ENCODE measurements at regions not wholly inside any gene's neighbourhood (a gene's known extent, or its start where the extent isn't known, plus 50 kb on each side); places are given as distances from the start of the nearest gene placed in this dataset.

- no peaks in the 10 kb centered on the region for H3K9me3 ChIP-seq (ENCODE audit: low read length)
- BruUV-seq (replicated peaks): no TSS peak
- ATAC-seq: no peak
These were observed 609.1 kb upstream of the TECRL start for GRCh38 chr4:65018313-65018712.

GRCh38 chr4:65014078-65014477, 604.8 kb upstream of the TECRL start:
- Histone ChIP-seq H3K9me2 (replicated peaks; ENCODE audit: low read length) (no peaks in the 10 kb centered on the region), H3K9me3 (ENCODE audit: low read length) (no peaks in the 10 kb centered on the region), H3F3A (ENCODE audit: low read length, unreplicated experiment) (no peaks in the 10 kb centered on the region), H3K4me2 (ENCODE audit: low read length) (no peak overlapping the region), H3K4me1 (ENCODE audit: insufficient read depth, low read length) (no peaks in the 10 kb centered on the region), H2AFZ (ENCODE audit: low read length) (no peak overlapping the region), H3K79me2 (ENCODE audit: low read length) (no peaks in the 10 kb centered on the region), H3K4me3 (ENCODE audit: low read length) (no peak overlapping the region), H3K27ac (ENCODE audit: low read length) (no peak overlapping the region), H4K20me1 (ENCODE audit: low read length) (no peaks in the 10 kb centered on the region), H3K27me3 (ENCODE audit: low read length) (no peaks in the 10 kb centered on the region), H3K9ac (ENCODE audit: low read length) (no peak overlapping the region), H3K36me3 (ENCODE audit: low read depth, low read length) (no peaks in the 10 kb centered on the region)
- intact Hi-C loops (cut with micrococcal nuclease): no loop called here
- no peak for ATAC-seq
- ChIA-PET CTCF (no interaction called here), POLR2A (ENCODE audit: unreplicated experiment) (no interaction called here)
- TF ChIP-seq, protein P1, sequence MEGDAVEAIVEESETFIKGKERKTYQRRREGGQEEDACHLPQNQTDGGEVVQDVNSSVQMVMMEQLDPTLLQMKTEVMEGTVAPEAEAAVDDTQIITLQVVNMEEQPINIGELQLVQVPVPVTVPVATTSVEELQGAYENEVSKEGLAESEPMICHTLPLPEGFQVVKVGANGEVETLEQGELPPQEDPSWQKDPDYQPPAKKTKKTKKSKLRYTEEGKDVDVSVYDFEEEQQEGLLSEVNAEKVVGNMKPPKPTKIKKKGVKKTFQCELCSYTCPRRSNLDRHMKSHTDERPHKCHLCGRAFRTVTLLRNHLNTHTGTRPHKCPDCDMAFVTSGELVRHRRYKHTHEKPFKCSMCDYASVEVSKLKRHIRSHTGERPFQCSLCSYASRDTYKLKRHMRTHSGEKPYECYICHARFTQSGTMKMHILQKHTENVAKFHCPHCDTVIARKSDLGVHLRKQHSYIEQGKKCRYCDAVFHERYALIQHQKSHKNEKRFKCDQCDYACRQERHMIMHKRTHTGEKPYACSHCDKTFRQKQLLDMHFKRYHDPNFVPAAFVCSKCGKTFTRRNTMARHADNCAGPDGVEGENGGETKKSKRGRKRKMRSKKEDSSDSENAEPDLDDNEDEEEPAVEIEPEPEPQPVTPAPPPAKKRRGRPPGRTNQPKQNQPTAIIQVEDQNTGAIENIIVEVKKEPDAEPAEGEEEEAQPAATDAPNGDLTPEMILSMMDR (conservative IDR thresholded peaks at IDR 0.05; ENCODE audit: low read depth, low read length): no peak
- no peak for TF ChIP-seq EZH2 (IDR thresholded peaks at IDR 0.05; ENCODE audit: low read length, unreplicated experiment)
- no peak for TF ChIP-seq EZH2phosphoT487 (IDR thresholded peaks at IDR 0.05; ENCODE audit: borderline replicate concordance, low read length)
- BruUV-seq (replicated peaks): no TSS peak
- no peak for DNase-seq

More at GRCh38 chr4:65018313-65018712, 609.1 kb upstream of the TECRL start:
- Histone ChIP-seq H3K9ac (ENCODE audit: low read length) (no peak overlapping the region), H2AFZ (ENCODE audit: low read length) (no peak overlapping the region), H3K36me3 (ENCODE audit: low read depth, low read length) (no peaks in the 10 kb centered on the region), H3K4me3 (ENCODE audit: low read length) (no peak overlapping the region), H3F3A (ENCODE audit: low read length, unreplicated experiment) (no peaks in the 10 kb centered on the region), H3K79me2 (ENCODE audit: low read length) (no peaks in the 10 kb centered on the region), H4K20me1 (ENCODE audit: low read length) (no peaks in the 10 kb centered on the region), H3K27me3 (ENCODE audit: low read length) (no peaks in the 10 kb centered on the region), H3K9me2 (replicated peaks; ENCODE audit: low read length) (no peaks in the 10 kb centered on the region), H3K4me2 (ENCODE audit: low read length) (no peak overlapping the region), H3K27ac (ENCODE audit: low read length) (no peak overlapping the region), H3K4me1 (ENCODE audit: insufficient read depth, low read length) (no peaks in the 10 kb centered on the region)
- ChIA-PET POLR2A (ENCODE audit: unreplicated experiment) (no interaction called here), CTCF (no interaction called here)
- TF ChIP-seq EZH2 (IDR thresholded peaks at IDR 0.05; ENCODE audit: low read length, unreplicated experiment): no peak
- TF ChIP-seq EZH2phosphoT487 (IDR thresholded peaks at IDR 0.05; ENCODE audit: borderline replicate concordance, low read length): no peak
- TF ChIP-seq, protein P1 (conservative IDR thresholded peaks at IDR 0.05; ENCODE audit: low read depth, low read length): no peak
- no peak for DNase-seq
- intact Hi-C loops (cut with micrococcal nuclease): no loop called here

GRCh38 chr4:65007841-65008439, 598.7 kb upstream of the TECRL start:
- ChIA-PET CTCF (no interaction called here), POLR2A (ENCODE audit: unreplicated experiment) (no interaction called here)
- no peaks in the 10 kb centered on the region for H3K79me2 ChIP-seq (ENCODE audit: low read length)
- TF ChIP-seq, protein P1 (conservative IDR thresholded peaks at IDR 0.05; ENCODE audit: low read depth, low read length): peak; percentile 91
- no peak for TF ChIP-seq EZH2 (IDR thresholded peaks at IDR 0.05; ENCODE audit: low read length, unreplicated experiment)
- H3K36me3 ChIP-seq (ENCODE audit: low read depth, low read length): no peaks in the 10 kb centered on the region
- peak overlapping the region; percentile 24 for H3K4me2 ChIP-seq (ENCODE audit: low read length)
- BruUV-seq (replicated peaks): no TSS peak
- H3F3A ChIP-seq (ENCODE audit: low read length, unreplicated experiment): no peaks in the 10 kb centered on the region
- H3K9ac ChIP-seq (ENCODE audit: low read length): no peak overlapping the region
- H3K27ac ChIP-seq (ENCODE audit: low read length): no peak overlapping the region
- no peaks in the 10 kb centered on the region for H3K9me2 ChIP-seq (replicated peaks; ENCODE audit: low read length)
- H2AFZ ChIP-seq (ENCODE audit: low read length): peak overlapping the region; percentile 51
- no peaks in the 10 kb centered on the region for H4K20me1 ChIP-seq (ENCODE audit: low read length)
- no peaks in the 10 kb centered on the region for H3K4me1 ChIP-seq (ENCODE audit: insufficient read depth, low read length)
- no peak overlapping the region for H3K4me3 ChIP-seq (ENCODE audit: low read length)
- peak; percentile 63 for ATAC-seq
- no peaks in the 10 kb centered on the region for H3K9me3 ChIP-seq (ENCODE audit: low read length)
- peak; percentile 86 for DNase-seq
- no peaks in the 10 kb centered on the region for H3K27me3 ChIP-seq (ENCODE audit: low read length)
- intact Hi-C loops (cut with micrococcal nuclease): loop anchor here (2.0 to 10.0 kb wide), 5 partner anchors 227 to 1679 kb away; no protein-coding TSS in a partner anchor
